K562 (cell line): ENCODE measurements at regions not wholly inside any gene's neighbourhood (a gene's known extent, or its start where the extent isn't known, plus 50 kb on each side); places are given as distances from the start of the nearest gene placed in this dataset.

ENCODE experiments used
- ARNT ChIP-seq, 2 experiments: fragments of 450-650 bp; IDR thresholded peaks; 2 replicates each; pipeline ENCODE4 v1.6.1; 2016; ENCODE audit warnings: mild to moderate bottlenecking in 1 of 2
- ELK3 ChIP-seq: fragments of 450-650 bp; formaldehyde crosslinking; IDR thresholded peaks from 2 replicates; pipeline ENCODE4 v1.4.0; 2020; ENCODE audit warnings: mild to moderate bottlenecking
- KLF16 ChIP-seq: IDR thresholded peaks from 2 replicates; pipeline ENCODE4 v1.6.1; 2016; ENCODE audit warnings: antibody characterized with exemption
- MYC ChIP-seq, 2 experiments: fragments of 250-450 bp in 1 of 2; sonication (Bioruptor Pico) in 1 of 2; IDR thresholded peaks; 2 replicates each; pipeline versions ENCODE4 v1.5.1 to v1.6.1; 2012 to 2021; ENCODE audit warnings: low read depth in 2 of 2, borderline replicate concordance in 1 of 2, improper control_type of control experiment in 1 of 2, low read length in 1 of 2, mild to moderate bottlenecking in 1 of 2, moderate library complexity in 1 of 2
- PATZ1 ChIP-seq: fragments of 250-450 bp; sonication (Bioruptor Pico); IDR thresholded peaks from 2 replicates; pipeline ENCODE4 v1.5.0; 2020; ENCODE audit warnings: mild to moderate bottlenecking, borderline replicate concordance
- SIN3A ChIP-seq, 2 experiments: fragments of 150-350 bp in 1 of 2; IDR thresholded peaks; 2 replicates each; pipeline ENCODE4 v1.6.1; 2011 to 2016; ENCODE audit warnings: borderline replicate concordance in 2 of 2, low read depth in 2 of 2, low read length in 2 of 2, mild to moderate bottlenecking in 2 of 2, moderate library complexity in 2 of 2; ENCODE audit not compliant: control insufficient read depth in 1 of 2
- SMARCB1 ChIP-seq: IDR thresholded peaks from 2 replicates; pipeline ENCODE4 v1.6.1; 2011; ENCODE audit warnings: improper control_type of control experiment, low read depth; ENCODE audit not compliant: insufficient read length
- TCF7L2 ChIP-seq: fragments of 150-350 bp; IDR thresholded peaks from 2 replicates; pipeline ENCODE4 v1.6.1; 2016; ENCODE audit warnings: low read depth, mild to moderate bottlenecking, low read length, moderate library complexity
- U2AF1 ChIP-seq: fragments of 200-400 bp; formaldehyde crosslinking; optimal IDR thresholded peaks from 2 replicates; pipeline ENCODE3; 2017; ENCODE audit warnings: mild to moderate bottlenecking, low read depth, low read length, moderate library complexity
- ZNF184 ChIP-seq: sonication (generic); formaldehyde crosslinking; IDR thresholded peaks from 2 replicates; pipeline ENCODE4 v1.5.0; 2020; ENCODE audit warnings: missing genetic modification reagents
- ZNF253 ChIP-seq: fragments of 250-450 bp; sonication (Bioruptor Pico); conservative IDR thresholded peaks from 2 replicates; pipeline ENCODE4 v1.6.1; 2021; ENCODE audit warnings: mild to moderate bottlenecking
- ZNF318 ChIP-seq, 2 experiments: fragments of 450-650 bp; IDR thresholded peaks; 2 replicates each; pipeline ENCODE4 v1.6.1; 2016; ENCODE audit warnings: mild to moderate bottlenecking in 2 of 2, borderline replicate concordance in 1 of 2, low read depth in 1 of 2, moderate library complexity in 1 of 2
- ZNF778 ChIP-seq: fragments of 450-650 bp; formaldehyde crosslinking; IDR thresholded peaks from 2 replicates; pipeline ENCODE4 v1.4.0; 2020; ENCODE audit warnings: mild to moderate bottlenecking, moderate library complexity

GRCh38 chr2:97354576-97354975, 235.1 kb downstream of the ANKRD36B start (continued):
- TF ChIP-seq ZNF318 (IDR thresholded peaks at IDR 0.05; ENCODE audit: borderline replicate concordance in 1 of 2, low read depth in 1 of 2) (no peak), ELK3 (no peak), U2AF1 (no peak), ARNT (IDR thresholded peaks at IDR 0.05) (no peak), SMARCB1 (no peak), ZNF253 (CRISPR knock-in tag) (no peak), KLF16 (no peak), ZNF184 (CRISPR knock-in tag) (no peak), PATZ1 (CRISPR knock-in tag) (no peak), SIN3A (IDR thresholded peaks at IDR 0.05; ENCODE audit: borderline replicate concordance in 2 of 2, control insufficient read depth in 1 of 2, low read depth in 2 of 2, low read length in 2 of 2) (no peak), ZNF778 (CRISPR knock-in tag) (no peak), MYC (IDR thresholded peaks at IDR 0.05; ENCODE audit: low read depth, low read length) (no peak), MYC (CRISPR knock-in tag; IDR thresholded peaks at IDR 0.05; ENCODE audit: borderline replicate concordance, low read depth) (no peak), TCF7L2 (no peak)
